Thoracic aorta (tissue), 2 donors: ENCODE measurements at regions not wholly inside any gene's neighbourhood (a gene's known extent, or its start where the extent isn't known, plus 50 kb on each side); places are given as distances from the start of the nearest gene placed in this dataset.

Experiments
- ATAC-seq: fragments of 150-250 bp; one replicate; pipeline ENCODE4 v1.8.0; 2017; ENCODE audit warnings: low read depth; ENCODE audit not compliant: insufficient number of reproducible peaks, low FRiP score
- DNase-seq: peaks from one replicate; pipeline ENCODE4 v3.0.0-alpha.2; 2020; ENCODE audit warnings: low spot score
- H3K27ac ChIP-seq, 2 donors: fragments of 200-600 bp; sonication (generic); 1 replicate in 1 of 2; 2 replicates in 1 of 2; pipeline ENCODE4 v1.5.1; 2016; ENCODE audit warnings: mild to moderate bottlenecking in 2 of 2, moderate library complexity in 2 of 2
- H3K27me3 ChIP-seq: fragments of 200-600 bp; sonication (generic); replicated peaks from 2 replicates; pipeline ENCODE4 v1.6.0; 2016; ENCODE audit warnings: mild to moderate bottlenecking; ENCODE audit not compliant: insufficient read depth
- H3K36me3 ChIP-seq: fragments of 200-600 bp; sonication (generic); one replicate; pipeline ENCODE4 v1.5.1; 2016
- H3K4me1 ChIP-seq, 2 donors: fragments of 200-600 bp; sonication (generic); 1 replicate in 1 of 2; 2 replicates in 1 of 2; pipeline versions ENCODE4 v1.5.1 to v1.6.0; 2016; ENCODE audit warnings: low read depth in 2 of 2, mild to moderate bottlenecking in 1 of 2; ENCODE audit not compliant: control insufficient read depth in 1 of 2
- H3K4me3 ChIP-seq: fragments of 200-600 bp; sonication (generic); 2 replicates; pipeline ENCODE4 v1.5.1; 2016; ENCODE audit warnings: mild to moderate bottlenecking
- H3K9me3 ChIP-seq: fragments of 200-600 bp; sonication (generic); 2 replicates; pipeline ENCODE4 v1.5.1; 2016
- CTCF ChIP-seq: fragments of 200-600 bp; sonication (generic); IDR thresholded peaks from one replicate; pipeline ENCODE4 v1.5.1; 2019; ENCODE audit warnings: antibody characterized with exemption

- Histone ChIP-seq H3K4me3 (no peak overlapping the region), H3K27ac (no peak overlapping the region), H3K36me3 (no peaks in the 10 kb centered on the region), H3K27me3 (no peaks in the 10 kb centered on the region), H3K4me1 (no peaks in the 10 kb centered on the region), H3K9me3 (no peaks in the 10 kb centered on the region)
- DNase-seq (no peak), ATAC-seq (no peak)
- no peak for TF ChIP-seq CTCF
These were observed 397.2 kb upstream of the IGFBP3 start for GRCh38 chr7:46318276-46318675.

- Histone ChIP-seq H3K27ac (no peak overlapping the region), H3K4me1 (no peaks in the 10 kb centered on the region), H3K36me3 (no peaks in the 10 kb centered on the region), H3K9me3 (no peaks in the 10 kb centered on the region), H3K4me3 (no peak overlapping the region), H3K27me3 (no peaks in the 10 kb centered on the region)
- no peak for TF ChIP-seq CTCF
- DNase-seq (no peak), ATAC-seq (no peak)
These were observed 396.2 kb upstream of the IGFBP3 start for GRCh38 chr7:46317256-46317655.

GRCh38 chr7:46315891-46316290 lies 394.8 kb upstream of the IGFBP3 start:
- no peak for TF ChIP-seq CTCF

GRCh38 chr7:46301677-46302076 lies 380.6 kb upstream of the IGFBP3 start:
- Histone ChIP-seq H3K9me3 (peaks cover 8% of the 10 kb centered on the region), H3K27ac (no peak overlapping the region), H3K4me1 (no peaks in the 10 kb centered on the region), H3K36me3 (no peaks in the 10 kb centered on the region), H3K4me3 (no peak overlapping the region), H3K27me3 (no peaks in the 10 kb centered on the region)
- no peak for DNase-seq
- TF ChIP-seq CTCF: no peak
- ATAC-seq: no peak

More at GRCh38 chr7:46315891-46316290, 394.8 kb upstream of the IGFBP3 start:
- no peak overlapping the region for H3K4me3 ChIP-seq
- H3K36me3 ChIP-seq: no peaks in the 10 kb centered on the region
- H3K4me1 ChIP-seq: no peaks in the 10 kb centered on the region
- H3K27me3 ChIP-seq: no peaks in the 10 kb centered on the region
- ATAC-seq: no peak
- H3K27ac ChIP-seq: no peak overlapping the region
- no peaks in the 10 kb centered on the region for H3K9me3 ChIP-seq
- DNase-seq: no peak

- Histone ChIP-seq H3K36me3 (no peaks in the 10 kb centered on the region), H3K27ac (no peak overlapping the region), H3K4me1 (peaks cover 0 to 4% of the 10 kb centered on the region in 2 donors), H3K4me3 (no peak overlapping the region), H3K9me3 (peaks cover 8% of the 10 kb centered on the region), H3K27me3 (no peaks in the 10 kb centered on the region)
- no peak for TF ChIP-seq CTCF
- ATAC-seq: no peak
- no peak for DNase-seq
These were observed 376.4 kb upstream of the IGFBP3 start for GRCh38 chr7:46297515-46297914.
